Tibial nerve (tissue), 4 donors: ENCODE measurements at regions not wholly inside any gene's neighbourhood (a gene's known extent, or its start where the extent isn't known, plus 50 kb on each side); places are given as distances from the start of the nearest gene placed in this dataset.
"Not testable (repeated sequence)": the region's sequence is repeated elsewhere in the genome, so short reads cannot be mapped to it uniquely, and the experiment has no call there.

Experiments
- DNase-seq, 2 donors: peaks; one replicate each; pipeline ENCODE4 v3.0.0-alpha.2; 2019; ENCODE audit warnings: low spot score in 2 of 2
- H3K27ac ChIP-seq, 4 donors: fragments of 200-600 bp; sonication (generic) in 3 of 4; one replicate each; pipeline ENCODE4 v1.5.1; 2017 to 2019; ENCODE audit warnings: mild to moderate bottlenecking in 1 of 4
- H3K27me3 ChIP-seq, 2 donors: fragments of 200-600 bp; sonication (generic) in 1 of 2; one replicate each; pipeline versions ENCODE4 v1.5.1 to v1.6.0; 2017 to 2019
- H3K36me3 ChIP-seq, 3 donors: fragments of 200-600 bp; sonication (generic); one replicate each; pipeline ENCODE4 v1.5.1; 2018 to 2019
- H3K4me1 ChIP-seq, 4 donors: fragments of 200-600 bp; sonication (generic) in 3 of 4; one replicate each; pipeline ENCODE4 v1.5.1; 2017 to 2019
- H3K4me3 ChIP-seq, 4 donors: fragments of 200-600 bp; sonication (generic) in 3 of 4; one replicate each; pipeline ENCODE4 v1.5.1; 2017 to 2019; ENCODE audit warnings: mild to moderate bottlenecking in 1 of 4, moderate library complexity in 1 of 4
- H3K9me3 ChIP-seq, 4 donors: fragments of 200-600 bp; sonication (generic) in 3 of 4; one replicate each; pipeline ENCODE4 v1.5.1; 2017 to 2019
- EP300 ChIP-seq, 2 donors: sonication (generic); formaldehyde crosslinking; IDR thresholded peaks; one replicate each; pipeline ENCODE4 v1.6.1; 2017; ENCODE audit warnings: antibody characterized with exemption in 2 of 2, mild to moderate bottlenecking in 1 of 2
- POLR2A ChIP-seq, 2 donors: fragments of 450-650 bp; IDR thresholded peaks; one replicate each; pipeline ENCODE4 v1.6.1; 2017; ENCODE audit warnings: antibody characterized with exemption in 2 of 2, mild to moderate bottlenecking in 2 of 2, moderate library complexity in 2 of 2
- WGBS, 2 donors: methylation state at CpG; one replicate each; pipeline ENCODE4 v1.1.5; 2018; 5-methylcytosine and 5-hydroxymethylcytosine counted together
- TF ChIP-seq, protein P1 (sequence below), 5 experiments: fragments of 200-600 bp in 3 of 5; fragments of 450-650 bp in 2 of 5; sonication (generic) in 3 of 5; IDR thresholded peaks; one replicate each; pipeline ENCODE4 v1.5.1; 2016 to 2019; ENCODE audit warnings: antibody characterized with exemption in 5 of 5, mild to moderate bottlenecking in 3 of 5, moderate library complexity in 2 of 5

DNA sequence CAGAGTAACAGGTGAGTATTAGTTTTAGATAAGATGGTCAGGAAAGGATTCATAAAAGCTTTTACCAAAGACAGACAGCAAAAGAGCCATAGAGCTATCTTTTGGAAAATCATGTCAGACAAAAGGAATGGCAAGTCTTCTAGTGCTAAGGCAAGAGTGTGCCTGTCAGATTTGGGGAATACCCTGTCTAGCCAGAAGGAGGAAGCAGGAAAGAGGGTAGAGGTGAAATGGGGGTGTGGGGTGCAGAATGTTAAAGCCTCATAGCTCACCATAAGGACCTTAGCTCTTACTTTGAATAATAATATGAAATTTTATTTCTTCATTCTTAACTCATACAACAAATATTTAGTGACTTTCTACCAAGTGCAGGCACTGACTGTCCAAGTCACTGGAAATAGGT is 512.1 kb upstream of the ROBO2 start:
- H3K36me3 ChIP-seq = no peaks in the 10 kb centered on the region
- no peak overlapping the region for H3K27ac ChIP-seq
- H3K9me3 ChIP-seq = no peaks in the 10 kb centered on the region
- no peaks in the 10 kb centered on the region for H3K27me3 ChIP-seq
- TF ChIP-seq, protein P1, sequence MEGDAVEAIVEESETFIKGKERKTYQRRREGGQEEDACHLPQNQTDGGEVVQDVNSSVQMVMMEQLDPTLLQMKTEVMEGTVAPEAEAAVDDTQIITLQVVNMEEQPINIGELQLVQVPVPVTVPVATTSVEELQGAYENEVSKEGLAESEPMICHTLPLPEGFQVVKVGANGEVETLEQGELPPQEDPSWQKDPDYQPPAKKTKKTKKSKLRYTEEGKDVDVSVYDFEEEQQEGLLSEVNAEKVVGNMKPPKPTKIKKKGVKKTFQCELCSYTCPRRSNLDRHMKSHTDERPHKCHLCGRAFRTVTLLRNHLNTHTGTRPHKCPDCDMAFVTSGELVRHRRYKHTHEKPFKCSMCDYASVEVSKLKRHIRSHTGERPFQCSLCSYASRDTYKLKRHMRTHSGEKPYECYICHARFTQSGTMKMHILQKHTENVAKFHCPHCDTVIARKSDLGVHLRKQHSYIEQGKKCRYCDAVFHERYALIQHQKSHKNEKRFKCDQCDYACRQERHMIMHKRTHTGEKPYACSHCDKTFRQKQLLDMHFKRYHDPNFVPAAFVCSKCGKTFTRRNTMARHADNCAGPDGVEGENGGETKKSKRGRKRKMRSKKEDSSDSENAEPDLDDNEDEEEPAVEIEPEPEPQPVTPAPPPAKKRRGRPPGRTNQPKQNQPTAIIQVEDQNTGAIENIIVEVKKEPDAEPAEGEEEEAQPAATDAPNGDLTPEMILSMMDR (IDR thresholded peaks at IDR 0.05) = no peak
- TF ChIP-seq POLR2A (IDR thresholded peaks at IDR 0.05) (no peak), EP300 (IDR thresholded peaks at IDR 0.05) (no peak)
- no peak for DNase-seq
- H3K4me1 ChIP-seq = no peaks in the 10 kb centered on the region
- no peak overlapping the region for H3K4me3 ChIP-seq

DNA sequence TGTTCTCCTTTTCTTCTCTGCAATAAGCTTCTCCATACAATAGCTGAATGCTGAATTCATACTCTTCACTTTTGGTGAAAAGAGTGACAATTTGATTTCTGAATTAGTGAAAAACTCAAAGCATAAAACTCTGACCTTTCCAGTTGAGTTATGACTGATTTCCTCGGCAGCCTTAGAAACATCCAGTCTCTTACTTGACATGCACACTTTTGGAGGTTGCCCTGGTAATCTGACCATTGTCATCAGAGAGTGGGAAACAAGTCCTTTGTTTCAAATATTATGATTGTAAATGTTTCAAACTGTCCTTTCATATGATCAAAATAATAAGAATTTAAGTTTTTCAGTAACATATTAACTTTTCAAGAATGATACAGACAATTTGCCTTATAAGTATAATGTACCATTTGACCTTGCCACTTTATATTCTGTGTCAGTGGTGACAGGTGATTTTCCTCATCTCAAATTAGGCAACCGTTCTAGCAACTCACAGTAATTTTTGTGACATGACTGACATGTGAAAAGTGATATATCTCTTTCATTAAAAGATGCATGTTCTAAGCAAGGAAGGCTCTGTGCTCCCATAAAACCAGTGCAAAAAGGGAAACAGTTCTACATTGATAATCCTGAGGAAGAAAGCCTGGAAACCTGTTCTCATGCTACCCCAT is 507.6 kb upstream of the ROBO2 start:
- 42 to 61% methylated on average over 2 of the region's 2 CpGs for WGBS, 2 donors
- Histone ChIP-seq H3K36me3 (no peaks in the 10 kb centered on the region), H3K9me3 (no peaks in the 10 kb centered on the region), H3K27me3 (no peaks in the 10 kb centered on the region), H3K27ac (no peak overlapping the region), H3K4me3 (no peak overlapping the region), H3K4me1 (no peaks in the 10 kb centered on the region)
- TF ChIP-seq EP300 (IDR thresholded peaks at IDR 0.05) (no peak), POLR2A (IDR thresholded peaks at IDR 0.05) (no peak)
- TF ChIP-seq, protein P1 (IDR thresholded peaks at IDR 0.05) = no peak
- DNase-seq = no peak

DNA sequence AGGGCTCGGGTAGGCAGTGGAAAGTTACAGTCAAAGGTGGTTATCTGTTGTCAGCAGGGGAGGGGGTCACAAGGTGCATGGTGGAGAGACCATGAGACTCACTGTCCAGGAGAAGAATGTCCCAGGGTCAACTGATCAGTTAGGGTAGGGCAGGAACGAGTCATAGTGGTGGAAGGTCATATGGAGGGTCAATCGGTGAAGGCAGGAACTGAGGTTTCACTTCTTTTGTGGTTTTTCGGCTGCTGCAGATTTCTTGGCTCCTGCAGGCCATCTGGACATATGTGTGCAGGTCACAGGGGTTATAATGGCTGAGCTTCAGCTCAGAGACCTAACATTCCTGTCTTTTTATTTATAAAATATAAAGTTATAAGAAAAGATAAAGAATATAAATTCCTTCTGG is 506.2 kb upstream of the ROBO2 start:
- not testable (repeated sequence) for DNase-seq, H3K4me1 ChIP-seq, H3K27me3 ChIP-seq, H3K36me3 ChIP-seq, H3K9me3 ChIP-seq, H3K4me3 ChIP-seq, H3K27ac ChIP-seq
- 53 to 54% methylated on average over 4 of the region's 4 CpGs for WGBS, 2 donors

DNA sequence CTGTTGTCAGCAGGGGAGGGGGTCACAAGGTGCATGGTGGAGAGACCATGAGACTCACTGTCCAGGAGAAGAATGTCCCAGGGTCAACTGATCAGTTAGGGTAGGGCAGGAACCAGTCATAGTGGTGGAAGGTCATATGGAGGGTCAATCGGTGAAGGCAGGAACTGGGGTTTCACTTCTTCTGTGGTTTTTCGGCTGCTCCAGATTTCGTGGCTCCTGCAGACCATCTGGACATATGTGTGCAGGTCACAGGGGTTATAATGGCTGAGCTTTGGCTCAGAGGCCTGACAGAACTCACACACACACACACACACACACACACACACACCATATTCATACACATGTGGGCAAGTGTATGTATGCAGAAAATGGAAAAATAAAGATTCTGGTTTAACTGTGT is 502.0 kb upstream of the ROBO2 start:
- 75 to 81% methylated on average over 3 of the region's 3 CpGs for WGBS, 2 donors
- DNase-seq = not testable (repeated sequence)

DNA sequence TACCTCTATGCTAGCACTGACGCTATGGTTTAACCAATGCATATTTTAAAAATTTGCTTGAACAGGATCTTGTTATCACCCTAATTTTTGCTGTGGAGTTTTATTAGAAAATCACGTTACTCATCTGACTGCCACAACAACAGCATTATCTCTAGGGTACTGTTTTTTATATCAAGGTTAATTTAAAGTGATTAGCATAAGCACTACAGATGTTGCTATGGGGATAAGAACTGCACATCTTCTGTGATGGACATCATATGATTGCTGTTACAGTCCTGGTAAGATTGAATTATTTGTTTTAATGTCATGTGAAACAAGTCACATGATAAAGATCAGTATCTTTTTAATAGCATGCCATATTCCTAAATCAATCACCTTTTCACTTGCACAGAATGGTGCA is 492.2 kb upstream of the ROBO2 start:
- Histone ChIP-seq H3K4me3 (no peak overlapping the region), H3K27me3 (no peaks in the 10 kb centered on the region), H3K4me1 (no peaks in the 10 kb centered on the region), H3K9me3 (no peaks in the 10 kb centered on the region), H3K27ac (no peak overlapping the region), H3K36me3 (no peaks in the 10 kb centered on the region)
- DNase-seq = no peak
- WGBS, 2 donors = 81 to 82% methylated on average over 2 of the region's 2 CpGs
- TF ChIP-seq EP300 (IDR thresholded peaks at IDR 0.05) (no peak), POLR2A (IDR thresholded peaks at IDR 0.05) (no peak)
- TF ChIP-seq, protein P1 (IDR thresholded peaks at IDR 0.05) = no peak

More for the DNA sequence above, 502.0 kb upstream of the ROBO2 start:
- not testable (repeated sequence) for H3K27me3 ChIP-seq, H3K4me1 ChIP-seq, H3K27ac ChIP-seq, H3K9me3 ChIP-seq, H3K4me3 ChIP-seq, H3K36me3 ChIP-seq

DNA sequence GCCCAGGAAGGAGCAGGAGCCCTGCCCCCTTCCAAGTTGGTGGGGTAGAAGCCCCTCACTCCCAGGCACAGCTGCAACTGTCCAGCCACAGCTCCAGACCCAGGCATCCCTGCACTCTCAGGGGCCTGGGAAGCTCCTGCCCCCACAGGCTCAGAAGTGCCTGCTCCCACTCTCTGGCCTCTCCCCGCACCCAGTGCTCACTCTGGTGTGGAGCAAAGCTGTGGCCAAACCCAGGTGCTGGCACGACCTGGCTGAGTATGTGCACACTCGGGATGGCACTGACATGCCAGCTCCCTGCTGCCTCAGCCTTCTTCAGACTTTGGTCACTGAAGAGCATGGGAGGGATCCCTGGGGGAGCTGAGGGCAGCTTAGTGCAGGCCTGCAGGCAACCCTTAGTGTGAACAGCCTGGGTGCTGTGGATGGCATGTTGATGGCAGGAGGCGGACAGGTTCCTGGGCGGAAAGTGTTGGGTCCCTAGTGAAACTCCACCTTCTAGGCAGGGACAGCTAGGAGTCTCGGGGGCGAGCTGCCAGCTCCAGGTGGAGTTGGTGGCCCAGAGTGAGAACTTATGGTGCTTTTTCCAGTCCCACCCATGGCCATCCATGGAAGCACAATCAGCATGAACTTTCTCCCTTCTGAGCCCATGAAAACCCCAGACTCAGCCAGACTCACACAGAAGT is 489.2 kb upstream of the ROBO2 start:
- Histone ChIP-seq H3K27ac (no peak overlapping the region), H3K9me3 (no peaks in the 10 kb centered on the region), H3K4me3 (no peak overlapping the region), H3K36me3 (no peaks in the 10 kb centered on the region), H3K4me1 (no peaks in the 10 kb centered on the region), H3K27me3 (no peaks in the 10 kb centered on the region)
- TF ChIP-seq, protein P1 (IDR thresholded peaks at IDR 0.05) = no peak
- TF ChIP-seq POLR2A (IDR thresholded peaks at IDR 0.05) (no peak), EP300 (IDR thresholded peaks at IDR 0.05) (no peak)
- DNase-seq = no peak
- 94 to 99% methylated on average over 6 to 7 of the region's 7 CpGs for WGBS, 2 donors
